ENCODE measurements at regions not wholly inside any gene's neighbourhood (a gene's known extent, or its start where the extent isn't known, plus 50 kb on each side); places are given as distances from the start of the nearest gene placed in this dataset.

- Histone ChIP-seq H3K27me3 (no peaks in the 10 kb centered on the region), H3K4me2 (no peak overlapping the region), H2AFZ (no peak overlapping the region), H3K27ac (no peak overlapping the region), H3K9me2 (replicated peaks; ENCODE audit: insufficient read depth) (no peaks in the 10 kb centered on the region), H3K36me3 (replicated peaks; ENCODE audit: insufficient read depth, low read depth) (no peaks in the 10 kb centered on the region), H3K4me1 (ENCODE audit: insufficient read depth) (peaks cover 3% of the 10 kb centered on the region), H3K9me3 (ENCODE audit: low read depth) (no peaks in the 10 kb centered on the region), H3K79me2 (no peaks in the 10 kb centered on the region), H3K4me3 (no peak overlapping the region), H4K20me1 (ENCODE audit: insufficient read depth, poor library complexity, severe bottlenecking) (no peaks in the 10 kb centered on the region)
- no peak for TF ChIP-seq EZH2phosphoT487 (IDR thresholded peaks at IDR 0.05; ENCODE audit: low read depth, severe bottlenecking, unreplicated experiment)
- TF ChIP-seq CTCF (IDR thresholded peaks at IDR 0.05; ENCODE audit: poor library complexity): no peak
- TF ChIP-seq EZH2 (IDR thresholded peaks at IDR 0.05; ENCODE audit: borderline replicate concordance): no peak
- WGBS (ENCODE audit: low lambda C conversion rate, missing lambda C conversion rate): 95% methylated on average over 1 of the region's 1 CpG
- no peak for DNase-seq (ENCODE audit: low spot score)
These were observed 1077.4 kb downstream of the REEP3 start for GRCh38 chr10:64598600-64598999.

- H3K4me3 ChIP-seq: no peak overlapping the region
- TF ChIP-seq CTCF (IDR thresholded peaks at IDR 0.05; ENCODE audit: poor library complexity) (no peak), EZH2 (IDR thresholded peaks at IDR 0.05; ENCODE audit: borderline replicate concordance) (no peak), EZH2phosphoT487 (IDR thresholded peaks at IDR 0.05; ENCODE audit: low read depth, severe bottlenecking, unreplicated experiment) (no peak)
- no peaks in the 10 kb centered on the region for H3K27me3 ChIP-seq
- H3K9me3 ChIP-seq (ENCODE audit: low read depth): no peaks in the 10 kb centered on the region
- no peak for DNase-seq (ENCODE audit: low spot score)
- no peaks in the 10 kb centered on the region for H4K20me1 ChIP-seq (ENCODE audit: insufficient read depth, poor library complexity, severe bottlenecking)
- H2AFZ ChIP-seq: no peak overlapping the region
- no peaks in the 10 kb centered on the region for H3K36me3 ChIP-seq (replicated peaks; ENCODE audit: insufficient read depth, low read depth)
- no peak overlapping the region for H3K4me2 ChIP-seq
- 63% methylated on average over 3 of the region's 3 CpGs for WGBS (ENCODE audit: low lambda C conversion rate, missing lambda C conversion rate)
- no peaks in the 10 kb centered on the region for H3K79me2 ChIP-seq
- no peak overlapping the region for H3K27ac ChIP-seq
- H3K9me2 ChIP-seq (replicated peaks; ENCODE audit: insufficient read depth): no peaks in the 10 kb centered on the region
- no peaks in the 10 kb centered on the region for H3K4me1 ChIP-seq (ENCODE audit: insufficient read depth)
These were observed 1080.1 kb downstream of the REEP3 start for GRCh38 chr10:64601298-64601697.

- DNase-seq (ENCODE audit: low spot score): peak; percentile 7
- Histone ChIP-seq H3K36me3 (replicated peaks; ENCODE audit: insufficient read depth, low read depth) (no peaks in the 10 kb centered on the region), H4K20me1 (ENCODE audit: insufficient read depth, poor library complexity, severe bottlenecking) (no peaks in the 10 kb centered on the region), H3K27me3 (no peaks in the 10 kb centered on the region), H3K4me1 (ENCODE audit: insufficient read depth) (no peaks in the 10 kb centered on the region), H3K4me3 (no peak overlapping the region), H3K27ac (peak overlapping the region; percentile 40), H3K9me2 (replicated peaks; ENCODE audit: insufficient read depth) (no peaks in the 10 kb centered on the region), H3K9me3 (ENCODE audit: low read depth) (no peaks in the 10 kb centered on the region), H3K79me2 (no peaks in the 10 kb centered on the region), H2AFZ (no peak overlapping the region), H3K4me2 (peak overlapping the region; percentile 1)
- TF ChIP-seq EZH2 (IDR thresholded peaks at IDR 0.05; ENCODE audit: borderline replicate concordance): no peak
- no peak for TF ChIP-seq EZH2phosphoT487 (IDR thresholded peaks at IDR 0.05; ENCODE audit: low read depth, severe bottlenecking, unreplicated experiment)
- TF ChIP-seq CTCF (IDR thresholded peaks at IDR 0.05; ENCODE audit: poor library complexity): no peak
- 17% methylated on average over 3 of the region's 3 CpGs for WGBS (ENCODE audit: low lambda C conversion rate, missing lambda C conversion rate)
These were observed 1095.9 kb downstream of the REEP3 start for GRCh38 chr10:64617085-64617484.

GRCh38 chr10:64619102-64619501 is 1097.9 kb downstream of the REEP3 start:
- Histone ChIP-seq H3K4me3 (no peak overlapping the region), H2AFZ (no peak overlapping the region)
- peak; percentile 16 for DNase-seq (ENCODE audit: low spot score)

More at GRCh38 chr10:64619102-64619501, 1097.9 kb downstream of the REEP3 start:
- no peaks in the 10 kb centered on the region for H3K36me3 ChIP-seq (replicated peaks; ENCODE audit: insufficient read depth, low read depth)
- H3K27ac ChIP-seq: peak overlapping the region; percentile 12
- H3K4me2 ChIP-seq: no peak overlapping the region
- 63% methylated on average over 2 of the region's 2 CpGs for WGBS (ENCODE audit: low lambda C conversion rate, missing lambda C conversion rate)
- no peaks in the 10 kb centered on the region for H3K27me3 ChIP-seq
- H4K20me1 ChIP-seq (ENCODE audit: insufficient read depth, poor library complexity, severe bottlenecking): no peaks in the 10 kb centered on the region
- TF ChIP-seq EZH2 (IDR thresholded peaks at IDR 0.05; ENCODE audit: borderline replicate concordance) (no peak), CTCF (IDR thresholded peaks at IDR 0.05; ENCODE audit: poor library complexity) (no peak), EZH2phosphoT487 (IDR thresholded peaks at IDR 0.05; ENCODE audit: low read depth, severe bottlenecking, unreplicated experiment) (no peak)
- no peaks in the 10 kb centered on the region for H3K79me2 ChIP-seq
- H3K9me2 ChIP-seq (replicated peaks; ENCODE audit: insufficient read depth): no peaks in the 10 kb centered on the region
- no peaks in the 10 kb centered on the region for H3K4me1 ChIP-seq (ENCODE audit: insufficient read depth)
- no peaks in the 10 kb centered on the region for H3K9me3 ChIP-seq (ENCODE audit: low read depth)

Data from hepatocyte (in vitro differentiated cells).